MM.1S (cell line): ENCODE measurements at regions not wholly inside any gene's neighbourhood (a gene's known extent, or its start where the extent isn't known, plus 50 kb on each side); places are given as distances from the start of the nearest gene placed in this dataset.

Experiments
- EZH2phosphoT487 ChIP-seq: fragments of 300-600 bp; sonication (generic); IDR thresholded peaks from 2 replicates; pipeline ENCODE4 v1.6.1; 2018; ENCODE audit warnings: antibody characterized with exemption, low read length
- TF ChIP-seq, protein P1 (sequence below): fragments of 300-600 bp; sonication (generic); IDR thresholded peaks from 2 replicates; pipeline ENCODE4 v1.5.1; 2016; ENCODE audit warnings: antibody characterized with exemption, low read length, mixed read lengths

DNA sequence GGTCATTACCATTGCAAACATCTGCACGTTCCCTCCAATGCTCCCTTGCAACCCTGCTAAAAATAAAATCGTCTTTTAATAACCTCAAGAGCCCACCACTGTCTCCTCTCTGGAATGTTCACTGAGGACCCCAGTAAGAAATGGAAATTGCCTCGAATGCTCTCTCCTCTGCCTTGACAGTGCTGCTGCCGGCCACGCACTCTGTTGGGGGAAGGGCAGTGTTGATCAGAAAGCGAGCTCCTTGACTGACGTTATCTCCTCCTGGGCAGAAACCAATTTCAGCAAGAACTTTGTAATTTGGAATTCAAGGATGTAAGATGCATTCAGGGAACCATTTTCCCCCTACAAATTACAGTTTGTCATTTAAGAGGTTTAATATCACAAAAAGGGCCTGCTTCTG lies 718.5 kb downstream of the UQCRFS1 start:
- TF ChIP-seq, protein P1, sequence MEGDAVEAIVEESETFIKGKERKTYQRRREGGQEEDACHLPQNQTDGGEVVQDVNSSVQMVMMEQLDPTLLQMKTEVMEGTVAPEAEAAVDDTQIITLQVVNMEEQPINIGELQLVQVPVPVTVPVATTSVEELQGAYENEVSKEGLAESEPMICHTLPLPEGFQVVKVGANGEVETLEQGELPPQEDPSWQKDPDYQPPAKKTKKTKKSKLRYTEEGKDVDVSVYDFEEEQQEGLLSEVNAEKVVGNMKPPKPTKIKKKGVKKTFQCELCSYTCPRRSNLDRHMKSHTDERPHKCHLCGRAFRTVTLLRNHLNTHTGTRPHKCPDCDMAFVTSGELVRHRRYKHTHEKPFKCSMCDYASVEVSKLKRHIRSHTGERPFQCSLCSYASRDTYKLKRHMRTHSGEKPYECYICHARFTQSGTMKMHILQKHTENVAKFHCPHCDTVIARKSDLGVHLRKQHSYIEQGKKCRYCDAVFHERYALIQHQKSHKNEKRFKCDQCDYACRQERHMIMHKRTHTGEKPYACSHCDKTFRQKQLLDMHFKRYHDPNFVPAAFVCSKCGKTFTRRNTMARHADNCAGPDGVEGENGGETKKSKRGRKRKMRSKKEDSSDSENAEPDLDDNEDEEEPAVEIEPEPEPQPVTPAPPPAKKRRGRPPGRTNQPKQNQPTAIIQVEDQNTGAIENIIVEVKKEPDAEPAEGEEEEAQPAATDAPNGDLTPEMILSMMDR, result no peak
- TF ChIP-seq EZH2phosphoT487, result no peak
